Osteoblast (primary cell): ENCODE measurements at regions not wholly inside any gene's neighbourhood (a gene's known extent, or its start where the extent isn't known, plus 50 kb on each side); places are given as distances from the start of the nearest gene placed in this dataset.

Experiments used
- DNase-seq: peaks from one replicate; pipeline ENCODE4 v3.0.0; 2011; ENCODE audit warnings: low spot score, mixed read lengths; ENCODE audit not compliant: insufficient read length; ENCODE audit errors: missing footprints
- H2AFZ ChIP-seq: 2 replicates; pipeline ENCODE4 v1.6.0; 2011; ENCODE audit warnings: mild to moderate bottlenecking, low read length
- H3K27ac ChIP-seq: 2 replicates; pipeline ENCODE4 v1.5.1; 2011; ENCODE audit warnings: mild to moderate bottlenecking, low read depth, low read length, moderate library complexity
- H3K27me3 ChIP-seq: 2 replicates; pipeline ENCODE4 v1.6.0; 2012; ENCODE audit warnings: mild to moderate bottlenecking, control low read depth, inconsistent platforms, low read length, moderate library complexity; ENCODE audit not compliant: insufficient read depth
- H3K36me3 ChIP-seq: 2 replicates; pipeline ENCODE4 v1.5.1; 2011; ENCODE audit warnings: mild to moderate bottlenecking, low read length, control low read depth, moderate library complexity; ENCODE audit not compliant: insufficient read depth
- H3K4me1 ChIP-seq: 2 replicates; pipeline ENCODE4 v1.5.1; 2011; ENCODE audit warnings: mild to moderate bottlenecking, low read length, control low read depth, moderate library complexity; ENCODE audit not compliant: insufficient read depth
- H3K4me2 ChIP-seq: 2 replicates; pipeline ENCODE4 v1.6.0; 2011; ENCODE audit warnings: mild to moderate bottlenecking, low read length; ENCODE audit not compliant: insufficient read depth
- H3K4me3 ChIP-seq: fragments of 200-600 bp; sonication (generic); 3 replicates; pipeline ENCODE4 v1.5.1; 2012; ENCODE audit warnings: mild to moderate bottlenecking, low read length, inconsistent platforms; ENCODE audit not compliant: insufficient read depth
- H3K79me2 ChIP-seq: 2 replicates; pipeline ENCODE4 v1.6.0; 2012; ENCODE audit warnings: mild to moderate bottlenecking, low read length, control low read depth, inconsistent platforms; ENCODE audit not compliant: insufficient read depth
- H3K9me3 ChIP-seq: 2 replicates; pipeline ENCODE4 v1.5.1; 2011; ENCODE audit warnings: low read depth, low read length, control low read depth
- H4K20me1 ChIP-seq: 2 replicates; pipeline ENCODE4 v1.6.0; 2012; ENCODE audit warnings: mild to moderate bottlenecking, low read length, control low read depth; ENCODE audit not compliant: insufficient read depth
- TF ChIP-seq, protein P1 (sequence below): IDR thresholded peaks from 2 replicates; pipeline ENCODE4 v1.5.1; 2011; ENCODE audit warnings: mild to moderate bottlenecking, low read depth, low read length, moderate library complexity; ENCODE audit errors: extremely low read depth

GRCh38 chr5:90311401-90311800 lies 98.2 kb downstream of the CETN3 start:
- no peaks in the 10 kb centered on the region for H3K36me3 ChIP-seq
- no peaks in the 10 kb centered on the region for H3K9me3 ChIP-seq
- H4K20me1 ChIP-seq: no peaks in the 10 kb centered on the region
- TF ChIP-seq, protein P1, sequence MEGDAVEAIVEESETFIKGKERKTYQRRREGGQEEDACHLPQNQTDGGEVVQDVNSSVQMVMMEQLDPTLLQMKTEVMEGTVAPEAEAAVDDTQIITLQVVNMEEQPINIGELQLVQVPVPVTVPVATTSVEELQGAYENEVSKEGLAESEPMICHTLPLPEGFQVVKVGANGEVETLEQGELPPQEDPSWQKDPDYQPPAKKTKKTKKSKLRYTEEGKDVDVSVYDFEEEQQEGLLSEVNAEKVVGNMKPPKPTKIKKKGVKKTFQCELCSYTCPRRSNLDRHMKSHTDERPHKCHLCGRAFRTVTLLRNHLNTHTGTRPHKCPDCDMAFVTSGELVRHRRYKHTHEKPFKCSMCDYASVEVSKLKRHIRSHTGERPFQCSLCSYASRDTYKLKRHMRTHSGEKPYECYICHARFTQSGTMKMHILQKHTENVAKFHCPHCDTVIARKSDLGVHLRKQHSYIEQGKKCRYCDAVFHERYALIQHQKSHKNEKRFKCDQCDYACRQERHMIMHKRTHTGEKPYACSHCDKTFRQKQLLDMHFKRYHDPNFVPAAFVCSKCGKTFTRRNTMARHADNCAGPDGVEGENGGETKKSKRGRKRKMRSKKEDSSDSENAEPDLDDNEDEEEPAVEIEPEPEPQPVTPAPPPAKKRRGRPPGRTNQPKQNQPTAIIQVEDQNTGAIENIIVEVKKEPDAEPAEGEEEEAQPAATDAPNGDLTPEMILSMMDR: no peak
- no peaks in the 10 kb centered on the region for H3K27me3 ChIP-seq
- H3K27ac ChIP-seq: no peak overlapping the region
- H3K4me1 ChIP-seq: no peaks in the 10 kb centered on the region
- no peak overlapping the region for H2AFZ ChIP-seq
- DNase-seq: no peak
- H3K79me2 ChIP-seq: no peaks in the 10 kb centered on the region
- no peak overlapping the region for H3K4me2 ChIP-seq
- H3K4me3 ChIP-seq: no peak overlapping the region

- no peak for DNase-seq
- H3K79me2 ChIP-seq: no peaks in the 10 kb centered on the region
- H3K9me3 ChIP-seq: no peaks in the 10 kb centered on the region
- no peaks in the 10 kb centered on the region for H4K20me1 ChIP-seq
- H3K4me2 ChIP-seq: no peak overlapping the region
- H2AFZ ChIP-seq: no peak overlapping the region
- TF ChIP-seq, protein P1: no peak
- H3K4me1 ChIP-seq: no peaks in the 10 kb centered on the region
- no peaks in the 10 kb centered on the region for H3K36me3 ChIP-seq
- no peak overlapping the region for H3K27ac ChIP-seq
- H3K27me3 ChIP-seq: no peaks in the 10 kb centered on the region
- no peak overlapping the region for H3K4me3 ChIP-seq
Observed at GRCh38 chr5:90308787-90309585, 100.6 kb downstream of the CETN3 start.

DNA sequence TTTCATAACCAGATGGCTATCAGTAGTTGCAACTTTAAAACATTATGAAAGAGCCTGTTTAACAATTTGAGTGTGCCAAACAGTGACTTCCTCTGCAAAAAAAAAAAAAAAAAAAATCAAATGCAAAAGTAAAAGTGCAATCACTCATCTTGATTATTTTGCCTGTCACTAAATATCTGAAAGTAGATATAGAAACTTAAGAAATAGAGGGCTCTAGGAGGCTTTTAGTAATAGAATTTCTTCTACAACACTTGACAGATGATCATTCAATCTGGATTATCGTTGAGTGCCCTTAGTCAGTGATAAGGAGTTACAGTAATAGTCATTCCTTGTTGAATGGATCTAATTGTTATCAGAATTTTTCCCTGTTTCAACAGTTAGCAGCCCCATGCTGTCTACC lies 101.8 kb downstream of the CETN3 start:
- Histone ChIP-seq H3K4me2 (no peak overlapping the region), H3K36me3 (no peaks in the 10 kb centered on the region), H2AFZ (no peak overlapping the region), H3K9me3 (no peaks in the 10 kb centered on the region), H3K79me2 (no peaks in the 10 kb centered on the region), H3K4me1 (no peaks in the 10 kb centered on the region), H3K27me3 (no peaks in the 10 kb centered on the region), H3K27ac (no peak overlapping the region), H3K4me3 (no peak overlapping the region), H4K20me1 (no peaks in the 10 kb centered on the region)
- no peak for DNase-seq
- TF ChIP-seq, protein P1: no peak

GRCh38 chr5:90307322-90307721 lies 102.2 kb downstream of the CETN3 start:
- no peaks in the 10 kb centered on the region for H3K4me1 ChIP-seq
- H3K79me2 ChIP-seq: no peaks in the 10 kb centered on the region
- no peaks in the 10 kb centered on the region for H3K9me3 ChIP-seq
- no peak overlapping the region for H3K4me2 ChIP-seq
- H3K27ac ChIP-seq: no peak overlapping the region
- H3K36me3 ChIP-seq: no peaks in the 10 kb centered on the region
- no peaks in the 10 kb centered on the region for H4K20me1 ChIP-seq
- no peak overlapping the region for H3K4me3 ChIP-seq
- H3K27me3 ChIP-seq: no peaks in the 10 kb centered on the region
- TF ChIP-seq, protein P1: no peak
- DNase-seq: no peak
- no peak overlapping the region for H2AFZ ChIP-seq
